ENCODE measurements at regions not wholly inside any gene's neighbourhood (a gene's known extent, or its start where the extent isn't known, plus 50 kb on each side); places are given as distances from the start of the nearest gene placed in this dataset.

- no peak for TF ChIP-seq YY1 (IDR thresholded peaks at IDR 0.05; ENCODE audit: insufficient read depth, insufficient read length)
- TF ChIP-seq ZNF274 (IDR thresholded peaks at IDR 0.05; ENCODE audit: low read depth, low read length), result no peak
These were observed 826.6 kb upstream of the MGAT4C start for GRCh38 chr12:87082756-87083155.
